Forelimb muscle (tissue), 1 donor: ENCODE measurements at regions not wholly inside any gene's neighbourhood (a gene's known extent, or its start where the extent isn't known, plus 50 kb on each side); places are given as distances from the start of the nearest gene placed in this dataset.
"Not testable (repeated sequence)": the region's sequence is repeated elsewhere in the genome, so short reads cannot be mapped to it uniquely, and the experiment has no call there.

Experiments used
- DNase-seq: peaks from one replicate; pipeline ENCODE4 v3.0.0-alpha.2; 2013; ENCODE audit warnings: low read depth

GRCh38 chr5:108587821-108588220, 159.9 kb upstream of the FER start:
- no peak for DNase-seq

DNA sequence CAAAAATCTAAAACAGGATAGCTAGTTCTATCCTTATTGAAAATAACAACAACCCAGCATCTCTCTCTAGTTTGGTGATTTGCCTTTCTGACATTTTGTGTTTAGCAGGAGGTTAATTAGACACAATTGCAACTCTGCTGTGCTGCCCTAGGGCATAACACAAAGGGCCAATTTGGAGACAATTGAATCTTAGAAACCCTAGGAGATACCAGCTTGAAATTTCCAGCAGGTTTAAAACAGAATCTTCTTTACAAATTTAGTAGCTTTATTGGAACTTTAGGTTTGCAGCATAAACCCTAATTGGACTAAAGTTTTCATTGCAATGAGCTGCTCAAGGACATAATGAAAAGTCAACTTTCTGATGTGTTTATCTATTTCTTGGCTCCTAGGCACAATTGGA, 166.7 kb upstream of the FER start:
- DNase-seq: no peak

DNA sequence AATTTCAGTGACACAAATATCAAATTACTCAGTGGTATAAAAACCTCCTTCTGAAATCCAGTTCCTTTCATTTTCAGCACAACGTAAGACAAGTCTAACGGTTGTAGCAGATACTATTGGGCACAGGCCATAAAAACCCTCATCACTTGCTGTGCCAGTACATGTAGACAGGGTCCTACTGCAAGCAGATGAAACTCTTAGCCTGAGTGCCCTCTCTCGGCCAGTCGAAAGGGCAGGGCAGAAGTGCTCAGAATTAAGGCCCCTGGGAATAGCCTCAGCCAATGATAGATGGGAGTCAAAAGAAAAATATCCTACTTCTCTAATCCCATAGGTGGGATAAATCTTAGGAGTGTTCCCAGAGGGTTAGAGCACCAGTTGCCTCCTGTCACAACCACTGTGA, 168.5 kb upstream of the FER start:
- DNase-seq: no peak

GRCh38 chr5:108578791-108579190, 168.9 kb upstream of the FER start:
- DNase-seq: no peak

DNA sequence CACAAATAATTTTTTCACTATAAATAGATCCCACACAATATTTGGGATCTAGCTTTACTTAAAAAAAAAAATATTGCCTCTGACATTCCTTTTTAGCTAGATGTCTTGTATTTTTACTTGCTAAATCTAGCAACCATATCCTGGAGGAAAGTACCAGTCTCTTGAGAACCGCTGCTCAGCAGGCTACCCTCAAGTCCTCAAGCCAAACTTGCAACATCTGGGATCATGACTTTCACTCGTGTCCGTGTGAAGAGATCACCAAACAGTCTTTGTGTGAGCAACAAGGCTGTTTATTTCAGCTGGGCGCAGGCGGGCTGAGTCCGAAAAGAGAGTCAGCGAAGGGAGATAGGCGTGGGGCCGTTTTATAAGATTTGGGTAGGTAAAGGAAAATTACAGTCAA, 180.3 kb upstream of the FER start:
- DNase-seq: no peak

DNA sequence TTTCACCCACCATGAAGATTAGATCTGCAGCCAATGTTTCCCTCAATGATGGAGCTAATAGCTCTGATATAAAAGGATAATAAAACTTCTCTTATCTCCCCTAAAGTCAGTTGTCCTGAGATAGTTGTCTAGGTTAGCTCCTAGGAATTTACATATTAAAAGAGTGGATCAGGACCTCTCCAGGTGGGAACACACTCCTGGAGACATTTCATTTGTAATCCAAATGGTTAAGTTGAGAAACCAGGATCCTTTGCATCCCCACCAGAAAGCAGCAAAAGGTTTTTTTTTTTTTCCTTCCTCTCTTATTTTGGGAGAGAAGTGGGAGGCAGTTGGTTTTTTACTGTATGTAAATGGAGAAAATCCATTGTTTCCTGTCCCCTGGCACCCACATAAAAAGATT, 182.5 kb upstream of the FBXL17 start:
- no peak for DNase-seq

DNA sequence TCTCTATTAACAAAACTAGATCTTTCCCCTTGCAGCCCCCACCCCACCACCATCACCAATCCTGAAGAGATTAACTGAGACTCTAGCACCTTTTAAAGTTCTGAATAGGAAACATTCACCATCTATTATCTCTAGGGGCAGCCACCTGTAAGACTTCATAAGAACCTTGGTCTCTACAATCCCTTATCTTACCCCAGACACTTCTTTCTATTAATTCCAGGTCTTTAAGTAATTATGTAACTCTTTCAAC, 180.2 kb upstream of the FBXL17 start:
- DNase-seq: no peak

- no peak for DNase-seq
Measured at GRCh38 chr5:108561416-108562204, 179.7 kb upstream of the FBXL17 start.

- peak; percentile 73 for DNase-seq
Measured at GRCh38 chr5:108560581-108560980, 178.7 kb upstream of the FBXL17 start.

GRCh38 chr5:108560166-108560565, 178.3 kb upstream of the FBXL17 start:
- no peak for DNase-seq

- DNase-seq: not testable (repeated sequence)
Measured at GRCh38 chr5:108558840-108559239, 176.9 kb upstream of the FBXL17 start.

- DNase-seq: not testable (repeated sequence)
Measured at GRCh38 chr5:108558142-108558541, 176.2 kb upstream of the FBXL17 start.

- no peak for DNase-seq
Measured at GRCh38 chr5:108557686-108558085, 175.8 kb upstream of the FBXL17 start.

DNA sequence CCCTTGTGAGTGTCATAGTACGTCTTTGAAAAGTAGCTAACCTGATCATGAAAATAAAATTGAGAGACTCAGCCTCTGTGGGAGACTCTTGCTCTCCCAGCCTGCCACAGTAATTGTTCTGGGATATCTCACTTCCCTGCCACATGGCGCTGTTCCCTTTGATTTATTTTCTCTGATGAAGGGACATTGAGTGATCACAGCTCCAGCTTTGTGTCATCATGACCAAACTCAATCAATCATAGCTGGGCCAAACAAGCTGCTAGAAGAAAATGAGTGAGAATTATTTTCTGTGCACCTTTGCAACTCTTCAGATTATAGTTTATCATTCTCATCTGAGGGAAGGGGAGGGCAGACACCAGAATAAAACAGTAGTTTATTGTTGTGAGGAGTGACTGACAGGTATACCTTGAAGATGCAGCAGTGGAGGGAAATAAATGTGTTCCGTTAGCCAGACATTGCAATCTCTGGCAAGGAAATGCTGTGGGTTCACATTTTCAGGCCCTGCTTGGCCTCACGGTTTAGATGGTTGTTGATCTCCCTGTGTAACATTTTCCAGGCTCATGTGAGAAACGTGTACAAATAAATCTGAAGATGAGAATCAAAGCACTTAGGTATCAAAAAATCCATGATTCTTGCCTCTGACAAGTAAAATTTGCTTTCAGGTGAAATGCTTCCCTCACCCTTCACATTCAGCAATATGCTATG, 174.7 kb upstream of the FBXL17 start:
- DNase-seq: no peak

- DNase-seq: no peak
Measured at GRCh38 chr5:108548684-108549596, 167.0 kb upstream of the FBXL17 start.

DNA sequence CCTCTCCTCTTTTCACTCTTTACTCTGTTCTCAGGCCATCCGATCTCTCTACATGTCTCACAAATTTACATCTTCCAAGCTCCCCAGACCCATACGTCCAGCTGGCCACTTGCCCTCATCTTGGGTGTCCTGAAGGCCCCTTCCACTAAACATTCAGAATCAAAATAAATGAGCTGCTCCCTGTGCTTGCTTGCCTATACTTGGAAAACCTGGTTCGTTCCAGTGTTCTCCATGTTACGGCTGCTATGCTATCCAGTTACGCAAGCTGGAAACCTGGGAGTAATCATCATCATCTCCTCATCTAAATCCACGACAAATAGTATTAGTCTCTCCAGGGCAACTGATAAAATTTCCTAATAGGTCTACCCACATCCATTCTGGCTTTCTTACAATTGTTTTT, 165.0 kb upstream of the FBXL17 start:
- no peak for DNase-seq

DNA sequence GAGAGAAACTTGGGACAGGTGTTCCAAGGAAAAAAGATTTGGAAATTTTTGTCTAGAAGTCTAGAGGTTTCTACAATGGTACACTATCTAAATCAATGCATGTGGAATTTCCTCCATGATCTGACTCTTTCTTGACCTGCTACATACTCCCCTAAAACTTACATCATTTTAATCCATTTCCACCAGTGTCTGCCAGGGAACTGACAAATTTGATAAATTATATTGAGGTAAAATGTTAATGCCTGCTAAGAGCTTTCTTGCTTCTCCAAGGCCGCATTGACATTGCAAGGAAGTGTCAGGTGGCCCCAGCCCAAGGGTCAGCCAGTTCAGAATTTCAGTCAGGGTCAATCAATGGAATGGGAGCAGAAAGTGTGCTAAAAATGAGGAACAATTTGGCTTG, 163.4 kb upstream of the FBXL17 start:
- DNase-seq: no peak

DNA sequence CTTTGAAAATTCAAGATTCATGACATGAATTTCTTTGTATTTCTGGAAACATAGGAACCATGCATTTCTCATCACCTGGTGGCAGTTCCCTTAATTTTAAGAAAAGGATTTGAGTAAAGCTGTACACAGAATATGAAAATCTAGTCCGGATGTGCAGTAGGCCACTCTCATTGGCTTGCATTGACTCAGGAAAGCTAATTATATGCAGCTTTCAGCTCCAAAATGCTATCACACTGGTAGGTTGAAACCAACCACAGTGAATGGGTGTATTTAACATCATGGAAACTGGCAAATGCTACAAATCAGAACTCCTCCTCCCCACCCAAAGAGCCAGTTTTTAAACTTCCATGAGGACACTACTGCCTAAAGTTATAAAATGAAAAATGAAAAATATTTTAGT, 161.6 kb upstream of the FBXL17 start:
- no peak for DNase-seq

DNA sequence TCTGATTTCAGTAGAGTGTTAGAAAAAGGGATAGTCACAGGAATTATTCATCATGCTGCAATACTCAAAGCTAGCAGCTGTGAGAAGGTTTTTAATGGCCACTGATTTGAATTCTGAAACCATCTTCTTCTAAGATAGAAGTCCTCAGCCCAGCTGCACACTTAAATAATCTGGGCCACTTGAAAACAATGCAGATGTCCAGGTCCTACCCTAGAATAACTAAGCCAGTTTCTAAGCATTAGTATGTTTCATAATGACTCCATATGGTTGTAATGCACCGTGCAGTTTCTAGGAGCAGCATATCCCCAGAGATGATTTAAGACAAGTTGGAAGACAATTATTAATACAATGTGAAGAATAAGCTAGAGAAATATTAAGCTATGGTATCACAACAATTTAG, 159.9 kb upstream of the FBXL17 start:
- no peak for DNase-seq

- no peak for DNase-seq
Measured at GRCh38 chr5:108536321-108536720, 154.4 kb upstream of the FBXL17 start.

DNA sequence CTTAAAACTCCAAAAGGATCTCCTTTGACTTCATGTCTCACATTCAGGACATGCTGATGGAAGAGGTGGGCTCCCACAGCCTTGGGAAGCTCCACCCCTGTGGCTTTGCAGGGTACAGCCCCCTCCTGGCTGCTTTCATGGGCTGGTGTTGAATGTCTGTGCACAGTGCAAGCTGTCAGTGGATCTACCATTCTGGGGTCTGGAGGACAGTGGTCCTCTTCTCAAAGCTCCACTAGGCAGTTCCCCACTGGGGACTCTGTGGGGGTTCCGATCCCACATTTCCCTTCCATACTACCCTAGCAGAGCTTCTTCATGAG, 150.2 kb upstream of the FBXL17 start:
- not testable (repeated sequence) for DNase-seq

GRCh38 chr5:108531367-108532128, 149.7 kb upstream of the FBXL17 start:
- DNase-seq: no peak
